Heart left ventricle (tissue), 13 donors: ENCODE measurements at regions not wholly inside any gene's neighbourhood (a gene's known extent, or its start where the extent isn't known, plus 50 kb on each side); places are given as distances from the start of the nearest gene placed in this dataset.

ENCODE experiments used
- POLR2A ChIP-seq, 2 donors: fragments of 450-650 bp; IDR thresholded peaks; one replicate each; pipeline ENCODE4 v1.6.1; 2017; ENCODE audit warnings: antibody characterized with exemption in 2 of 2, mild to moderate bottlenecking in 2 of 2, moderate library complexity in 2 of 2
- TF ChIP-seq, protein P1 (sequence below), 12 donors: fragments of 200-600 bp; sonication (generic) in 4 of 12; IDR thresholded peaks; one replicate each; pipeline versions ENCODE4 v1.5.0 to v1.8.0; 2018 to 2022; ENCODE audit warnings: antibody characterized with exemption in 12 of 12, mild to moderate bottlenecking in 5 of 12
- donor health status: ischemic (EF 13 %, LVEDD 7.1; RV severe dilation, severe dysfunction).
- donor health status: DM: no; HTN: yes; CAD: no.
- donor health status: DM: no; HTN: no; CAD: no.
- donor health status: ischemic (EF 25% LVEDD 6.9; RV normal size, moderate dysfunction).
- donor health status: ischemic (EF 25% LVEDD 5.7; RV mildly dilated, moderate dysfunction).
- donor health status: ischemic (EF 35%, LVEDD 5.7; RV mildly dilated, moderate dysfunction).
- donor health status: nonischemic (EF 11% LVEDD 7.7; RV severe dilation, severe dysfunction).
- donor health status: DM: yes; HTN: yes; CAD: no.
- donor health status: PGD.
- donor health status: ischemic (EF 29% LVEDD 5.4; RV normal size, mild dysfunction).
- donor health status: nonischemic (EF 23%, LVEDD 6.1; RV moderate dilation, normal function).

DNA sequence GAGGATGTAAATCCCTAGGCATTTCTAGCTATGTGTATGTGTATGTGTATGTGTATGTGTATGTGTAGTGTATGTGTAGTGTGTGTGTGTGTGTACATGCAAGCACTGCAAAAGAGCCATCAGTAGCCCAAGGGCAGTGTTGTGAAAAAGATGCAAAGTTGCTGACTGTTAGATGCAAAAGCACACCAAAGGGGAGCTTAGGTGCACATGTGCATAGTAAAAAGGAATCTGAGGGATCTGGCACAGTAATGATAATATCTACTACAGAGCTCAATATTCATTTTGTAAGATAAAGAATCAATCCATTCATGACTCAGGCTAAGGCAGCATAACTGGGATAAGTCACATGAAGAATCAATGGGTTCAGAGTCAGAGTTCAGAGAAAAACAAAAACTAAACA is 80.2 kb downstream of the TMEM47 start:
- TF ChIP-seq, protein P1, sequence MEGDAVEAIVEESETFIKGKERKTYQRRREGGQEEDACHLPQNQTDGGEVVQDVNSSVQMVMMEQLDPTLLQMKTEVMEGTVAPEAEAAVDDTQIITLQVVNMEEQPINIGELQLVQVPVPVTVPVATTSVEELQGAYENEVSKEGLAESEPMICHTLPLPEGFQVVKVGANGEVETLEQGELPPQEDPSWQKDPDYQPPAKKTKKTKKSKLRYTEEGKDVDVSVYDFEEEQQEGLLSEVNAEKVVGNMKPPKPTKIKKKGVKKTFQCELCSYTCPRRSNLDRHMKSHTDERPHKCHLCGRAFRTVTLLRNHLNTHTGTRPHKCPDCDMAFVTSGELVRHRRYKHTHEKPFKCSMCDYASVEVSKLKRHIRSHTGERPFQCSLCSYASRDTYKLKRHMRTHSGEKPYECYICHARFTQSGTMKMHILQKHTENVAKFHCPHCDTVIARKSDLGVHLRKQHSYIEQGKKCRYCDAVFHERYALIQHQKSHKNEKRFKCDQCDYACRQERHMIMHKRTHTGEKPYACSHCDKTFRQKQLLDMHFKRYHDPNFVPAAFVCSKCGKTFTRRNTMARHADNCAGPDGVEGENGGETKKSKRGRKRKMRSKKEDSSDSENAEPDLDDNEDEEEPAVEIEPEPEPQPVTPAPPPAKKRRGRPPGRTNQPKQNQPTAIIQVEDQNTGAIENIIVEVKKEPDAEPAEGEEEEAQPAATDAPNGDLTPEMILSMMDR (IDR thresholded peaks at IDR 0.05): no peak
- TF ChIP-seq POLR2A (IDR thresholded peaks at IDR 0.05): no peak
